ENCODE measurements at regions not wholly inside any gene's neighbourhood (a gene's known extent, or its start where the extent isn't known, plus 50 kb on each side); places are given as distances from the start of the nearest gene placed in this dataset.

GRCh38 chr5:97923997-97924396, 741.0 kb upstream of the RIOK2 start:
- Histone ChIP-seq H3K27me3 (no peaks in the 10 kb centered on the region), H3K9me3 (no peaks in the 10 kb centered on the region), H3K4me1 (no peaks in the 10 kb centered on the region), H3K4me3 (no peak overlapping the region), H3K36me3 (no peaks in the 10 kb centered on the region), H3K27ac (no peak overlapping the region)
- no peak for DNase-seq
- no peak for TF ChIP-seq CTCF (IDR thresholded peaks at IDR 0.05)
- no peak for ATAC-seq
- intact Hi-C loops (cut with DNase I), result no loop called here

GRCh38 chr5:97929383-97929782, 746.3 kb upstream of the RIOK2 start:
- DNase-seq (no peak), ATAC-seq (no peak)
- Histone ChIP-seq H3K27me3 (no peaks in the 10 kb centered on the region), H3K9me3 (no peaks in the 10 kb centered on the region), H3K4me1 (no peaks in the 10 kb centered on the region), H3K4me3 (no peak overlapping the region), H3K27ac (no peak overlapping the region), H3K36me3 (no peaks in the 10 kb centered on the region)
- intact Hi-C loops (cut with DNase I), result no loop called here
- no peak for TF ChIP-seq CTCF (IDR thresholded peaks at IDR 0.05)

GRCh38 chr5:97931829-97932228, 748.8 kb upstream of the RIOK2 start:
- Histone ChIP-seq H3K36me3 (no peaks in the 10 kb centered on the region), H3K9me3 (no peaks in the 10 kb centered on the region), H3K27me3 (no peaks in the 10 kb centered on the region), H3K4me1 (no peaks in the 10 kb centered on the region), H3K4me3 (no peak overlapping the region), H3K27ac (no peak overlapping the region)
- TF ChIP-seq CTCF (IDR thresholded peaks at IDR 0.05), result no peak
- no peak for DNase-seq
- intact Hi-C loops (cut with DNase I), result no loop called here
- no peak for ATAC-seq

- ATAC-seq, result no peak
Observed at GRCh38 chr5:97936231-97936630, 753.2 kb upstream of the RIOK2 start.

GRCh38 chr5:97937846-97938245, 754.8 kb upstream of the RIOK2 start:
- intact Hi-C loops (cut with DNase I), result no loop called here
- Histone ChIP-seq H3K27ac (no peak overlapping the region), H3K4me3 (no peak overlapping the region), H3K9me3 (no peaks in the 10 kb centered on the region), H3K36me3 (no peaks in the 10 kb centered on the region), H3K4me1 (no peaks in the 10 kb centered on the region), H3K27me3 (no peaks in the 10 kb centered on the region)
- no peak for DNase-seq
- ATAC-seq, result peak; percentile 24
- no peak for TF ChIP-seq CTCF (IDR thresholded peaks at IDR 0.05)

More at GRCh38 chr5:97936231-97936630, 753.2 kb upstream of the RIOK2 start:
- TF ChIP-seq CTCF (IDR thresholded peaks at IDR 0.05), result no peak
- no peaks in the 10 kb centered on the region for H3K4me1 ChIP-seq
- no peak for DNase-seq
- no peaks in the 10 kb centered on the region for H3K27me3 ChIP-seq
- no peak overlapping the region for H3K4me3 ChIP-seq
- no peaks in the 10 kb centered on the region for H3K9me3 ChIP-seq
- no peak overlapping the region for H3K27ac ChIP-seq
- no peaks in the 10 kb centered on the region for H3K36me3 ChIP-seq
- intact Hi-C loops (cut with DNase I), result no loop called here

- Histone ChIP-seq H3K9me3 (no peaks in the 10 kb centered on the region), H3K27me3 (no peaks in the 10 kb centered on the region), H3K4me3 (no peak overlapping the region), H3K27ac (no peak overlapping the region), H3K4me1 (no peaks in the 10 kb centered on the region), H3K36me3 (no peaks in the 10 kb centered on the region)
- ATAC-seq (no peak), DNase-seq (no peak)
- intact Hi-C loops (cut with DNase I), result no loop called here
- TF ChIP-seq CTCF (IDR thresholded peaks at IDR 0.05), result no peak
Observed at GRCh38 chr5:97943036-97943435, 760.0 kb upstream of the RIOK2 start.

Measured in upper lobe of right lung (tissue), 1 donor.